ENCODE measurements at regions not wholly inside any gene's neighbourhood (a gene's known extent, or its start where the extent isn't known, plus 50 kb on each side); places are given as distances from the start of the nearest gene placed in this dataset.

- no peaks in the 10 kb centered on the region for H4K20me1 ChIP-seq
- no peak for TF ChIP-seq Cebpa-rat (IDR thresholded peaks at IDR 0.05)
- H3K4me1 ChIP-seq = peaks cover 0 to 22% (median 3%) of the 10 kb centered on the region in 10 experiments; a peak in 7 of 20 replicates
- H3K9me3 ChIP-seq (replicated peaks in 1 of 11) = no peaks in the 10 kb centered on the region
- H3K9ac ChIP-seq = no peak overlapping the region
- H3K27me3 ChIP-seq = no peaks in the 10 kb centered on the region
- peak overlapping the region in 2 of 11 experiments; percentile 14 to 30; a peak in 3 of 22 replicates for H3K4me2 ChIP-seq
- no peaks in the 10 kb centered on the region for H3K36me3 ChIP-seq
- H3K4me3 ChIP-seq = no peak overlapping the region
- no peak overlapping the region for H3K27ac ChIP-seq
These were observed 440.7 kb upstream of the ARHGEF26 start for GRCh38 chr3:153680526-153680925.

- Histone ChIP-seq H3K9ac (no peak overlapping the region), H3K9me3 (replicated peaks in 1 of 11) (no peaks in the 10 kb centered on the region), H4K20me1 (no peaks in the 10 kb centered on the region), H3K4me2 (no peak overlapping the region), H3K27me3 (no peaks in the 10 kb centered on the region), H3K4me1 (peaks cover 0 to 22% (median 3%) of the 10 kb centered on the region in 10 experiments; a peak in 7 of 20 replicates), H3K36me3 (no peaks in the 10 kb centered on the region), H3K4me3 (no peak overlapping the region), H3K27ac (no peak overlapping the region)
- no peak for TF ChIP-seq Cebpa-rat (IDR thresholded peaks at IDR 0.05)
These were observed 440.1 kb upstream of the ARHGEF26 start for GRCh38 chr3:153681057-153681456.

GRCh38 chr3:153688301-153689120 is 432.7 kb upstream of the ARHGEF26 start:
- no peaks in the 10 kb centered on the region; a peak in 1 of 20 replicates for H3K4me1 ChIP-seq
- H3K4me2 ChIP-seq = no peak overlapping the region
- no peaks in the 10 kb centered on the region for H3K27me3 ChIP-seq
- H3K9ac ChIP-seq = no peak overlapping the region
- H4K20me1 ChIP-seq = no peaks in the 10 kb centered on the region
- no peaks in the 10 kb centered on the region for H3K36me3 ChIP-seq
- H3K4me3 ChIP-seq = no peak overlapping the region
- H3K27ac ChIP-seq = no peak overlapping the region
- no peak for TF ChIP-seq Cebpa-rat (IDR thresholded peaks at IDR 0.05)
- no peaks in the 10 kb centered on the region for H3K9me3 ChIP-seq (replicated peaks in 1 of 11)

- Histone ChIP-seq H3K4me2 (no peak overlapping the region), H3K4me1 (no peaks in the 10 kb centered on the region), H3K36me3 (no peaks in the 10 kb centered on the region), H3K4me3 (no peak overlapping the region), H4K20me1 (no peaks in the 10 kb centered on the region), H3K27me3 (no peaks in the 10 kb centered on the region), H3K27ac (no peak overlapping the region), H3K9ac (no peak overlapping the region), H3K9me3 (replicated peaks in 1 of 11) (no peaks in the 10 kb centered on the region)
- no peak for TF ChIP-seq Cebpa-rat (IDR thresholded peaks at IDR 0.05)
These were observed 428.0 kb upstream of the ARHGEF26 start for GRCh38 chr3:153693207-153693606.

- Histone ChIP-seq H3K27me3 (no peaks in the 10 kb centered on the region), H3K9ac (no peak overlapping the region), H3K4me2 (no peak overlapping the region), H3K9me3 (replicated peaks in 1 of 11) (no peaks in the 10 kb centered on the region), H3K36me3 (no peaks in the 10 kb centered on the region), H3K4me1 (no peaks in the 10 kb centered on the region), H3K27ac (no peak overlapping the region), H4K20me1 (no peaks in the 10 kb centered on the region), H3K4me3 (no peak overlapping the region)
- no peak for TF ChIP-seq Cebpa-rat (IDR thresholded peaks at IDR 0.05)
These were observed 419.1 kb upstream of the ARHGEF26 start for GRCh38 chr3:153702106-153702505.

- Histone ChIP-seq H4K20me1 (no peaks in the 10 kb centered on the region), H3K36me3 (no peaks in the 10 kb centered on the region), H3K4me2 (no peak overlapping the region), H3K9ac (no peak overlapping the region), H3K27me3 (no peaks in the 10 kb centered on the region), H3K9me3 (replicated peaks in 1 of 11) (no peaks in the 10 kb centered on the region), H3K4me3 (no peak overlapping the region), H3K4me1 (no peaks in the 10 kb centered on the region), H3K27ac (no peak overlapping the region)
- TF ChIP-seq Cebpa-rat (IDR thresholded peaks at IDR 0.05) = no peak
These were observed 417.1 kb upstream of the ARHGEF26 start for GRCh38 chr3:153704115-153704514.

GRCh38 chr3:153706706-153707105 is 414.5 kb upstream of the ARHGEF26 start:
- Histone ChIP-seq H3K9ac (no peak overlapping the region), H3K27me3 (no peaks in the 10 kb centered on the region), H3K27ac (no peak overlapping the region), H3K4me1 (no peaks in the 10 kb centered on the region), H3K4me3 (no peak overlapping the region), H3K4me2 (no peak overlapping the region), H3K36me3 (no peaks in the 10 kb centered on the region), H3K9me3 (replicated peaks in 1 of 11) (no peaks in the 10 kb centered on the region), H4K20me1 (no peaks in the 10 kb centered on the region)
- no peak for TF ChIP-seq Cebpa-rat (IDR thresholded peaks at IDR 0.05)

- no peaks in the 10 kb centered on the region for H3K36me3 ChIP-seq
- no peaks in the 10 kb centered on the region for H3K9me3 ChIP-seq (replicated peaks in 1 of 11)
- H4K20me1 ChIP-seq = no peaks in the 10 kb centered on the region
- no peak overlapping the region for H3K9ac ChIP-seq
- H3K27me3 ChIP-seq = no peaks in the 10 kb centered on the region
- H3K4me1 ChIP-seq = no peaks in the 10 kb centered on the region; a peak in 1 of 20 replicates
- TF ChIP-seq Cebpa-rat (IDR thresholded peaks at IDR 0.05) = no peak
- no peak overlapping the region for H3K27ac ChIP-seq
- no peak overlapping the region for H3K4me2 ChIP-seq
- H3K4me3 ChIP-seq = no peak overlapping the region
These were observed 407.2 kb upstream of the ARHGEF26 start for GRCh38 chr3:153714016-153714415.

GRCh38 chr3:153714588-153715290 is 406.5 kb upstream of the ARHGEF26 start:
- Histone ChIP-seq H3K36me3 (no peaks in the 10 kb centered on the region), H3K4me3 (no peak overlapping the region), H3K4me2 (no peak overlapping the region), H3K9ac (no peak overlapping the region), H3K27me3 (no peaks in the 10 kb centered on the region), H4K20me1 (no peaks in the 10 kb centered on the region), H3K27ac (no peak overlapping the region), H3K4me1 (no peaks in the 10 kb centered on the region; a peak in 1 of 20 replicates), H3K9me3 (replicated peaks in 1 of 11) (no peaks in the 10 kb centered on the region)
- TF ChIP-seq Cebpa-rat (IDR thresholded peaks at IDR 0.05) = no peak

- Histone ChIP-seq H3K4me3 (no peak overlapping the region), H3K4me1 (no peaks in the 10 kb centered on the region), H3K27ac (no peak overlapping the region), H3K4me2 (no peak overlapping the region), H3K9ac (no peak overlapping the region), H4K20me1 (no peaks in the 10 kb centered on the region), H3K9me3 (replicated peaks in 1 of 11) (no peaks in the 10 kb centered on the region), H3K36me3 (no peaks in the 10 kb centered on the region), H3K27me3 (no peaks in the 10 kb centered on the region)
- TF ChIP-seq Cebpa-rat (IDR thresholded peaks at IDR 0.05) = no peak
These were observed 399.0 kb upstream of the ARHGEF26 start for GRCh38 chr3:153722157-153722556.

Data from BLaER1 treated with 17β-estradiol and CSF1 and Interleukin-3, amounts not matched to agents 10 nM and 100 nM (cell line).